Stimulated activated CD4-positive, alpha-beta T cell treated with anti-CD3 and anti-CD28 coated beads, Interleukin-1b, Interleukin-23, amount 100 ng/mL, for 24 hours (primary cell): ENCODE measurements at regions not wholly inside any gene's neighbourhood (a gene's known extent, or its start where the extent isn't known, plus 50 kb on each side); places are given as distances from the start of the nearest gene placed in this dataset.
"Not testable (repeated sequence)": the region's sequence is repeated elsewhere in the genome, so short reads cannot be mapped to it uniquely, and the experiment has no call there.

ENCODE experiments used
- DNase-seq, 4 experiments: peaks; one replicate each; pipeline ENCODE4 v3.0.0-alpha.2; 2020; ENCODE audit warnings: low read depth in 4 of 4, low spot score in 1 of 4

DNA sequence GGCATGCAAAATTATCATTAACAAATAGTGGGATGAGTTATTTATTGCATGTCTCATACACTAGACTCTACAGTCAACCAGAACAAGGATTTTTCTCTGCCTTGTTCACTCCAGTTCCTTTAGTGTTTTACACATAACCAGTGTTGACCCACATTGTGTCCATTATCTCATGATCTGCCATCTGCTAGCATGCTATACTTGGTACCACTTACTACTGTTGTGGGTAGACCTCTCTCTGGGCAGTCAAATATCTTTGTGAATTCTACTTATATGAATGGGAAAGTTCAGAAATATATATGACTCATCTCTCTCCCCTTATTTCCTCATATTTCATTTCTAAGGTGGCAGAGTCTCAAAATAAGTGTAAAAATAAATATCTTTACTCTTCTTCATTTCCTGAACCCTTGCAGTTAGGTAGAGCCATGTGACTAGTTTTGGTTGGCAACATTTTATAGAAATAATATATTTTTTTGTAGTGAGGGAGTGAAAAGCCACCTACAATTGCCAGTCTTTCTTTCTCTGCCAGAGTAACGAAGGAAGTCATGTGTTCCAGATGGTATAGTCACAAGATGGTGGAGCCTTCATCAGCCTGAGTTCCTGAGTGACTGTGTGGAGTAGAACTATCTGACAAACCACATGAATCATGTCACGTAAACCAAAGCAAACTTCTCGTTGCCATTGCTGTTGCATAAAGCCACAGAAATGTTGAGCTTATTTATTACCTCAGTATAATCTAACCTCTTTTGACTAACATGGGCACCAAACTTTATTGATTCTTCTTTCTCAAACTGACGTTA, 704.0 kb downstream of the RNF144A start:
- DNase-seq: no peak

DNA sequence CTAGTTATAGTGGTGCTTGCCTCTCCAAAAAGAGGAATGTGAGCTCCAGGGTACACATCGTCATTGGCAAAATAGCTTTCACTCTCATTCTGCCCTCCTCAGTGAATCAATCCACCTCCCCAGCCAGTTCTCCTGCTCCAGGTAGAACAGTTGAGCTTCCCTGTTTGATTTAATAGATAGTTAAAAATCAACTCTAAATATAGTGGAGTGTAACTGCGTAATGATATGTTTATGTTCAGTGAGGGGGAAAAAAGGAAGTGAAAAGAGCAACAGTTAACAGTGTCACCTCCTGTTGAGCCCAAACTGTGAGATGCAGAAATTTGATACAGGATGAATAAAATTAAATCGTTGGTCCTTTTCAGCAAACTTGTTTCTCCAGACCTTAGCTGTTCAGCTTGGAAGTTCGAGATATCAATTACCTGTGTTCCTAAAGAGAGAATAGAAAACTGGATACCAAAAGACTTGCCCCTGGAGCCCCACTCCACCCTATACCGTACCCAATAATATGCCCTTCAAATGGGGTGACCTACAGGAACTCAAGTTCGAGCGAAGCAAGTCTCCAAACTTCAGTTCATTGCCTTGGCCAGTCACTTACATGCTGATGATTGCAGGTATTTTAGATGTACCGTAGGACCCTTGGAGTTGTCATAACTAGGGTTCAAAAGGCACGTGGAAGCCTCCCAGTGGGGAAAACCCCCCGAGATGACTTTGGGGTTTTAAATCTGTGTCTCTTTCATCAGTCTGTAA, 708.4 kb downstream of the RNF144A start:
- DNase-seq: no peak

DNA sequence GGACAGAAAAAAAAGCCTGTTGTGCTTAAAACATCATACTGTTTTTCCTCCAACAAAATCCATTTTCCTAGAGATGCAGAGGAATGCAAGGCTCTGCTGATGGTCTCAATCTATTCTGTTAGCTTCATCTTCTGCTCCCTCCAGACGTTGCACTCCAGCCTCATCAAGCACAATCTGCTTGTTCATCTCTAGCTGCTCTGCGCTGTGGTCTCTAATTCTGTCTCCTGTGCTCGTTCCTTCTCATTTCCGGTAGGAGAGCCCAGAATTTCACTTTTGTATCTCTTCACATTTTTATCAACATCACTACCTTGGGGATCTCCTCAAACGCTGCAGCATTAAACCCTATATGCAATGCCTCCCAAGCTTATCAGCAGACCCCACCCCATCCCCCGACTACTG, 708.9 kb downstream of the RNF144A start:
- no peak for DNase-seq

DNA sequence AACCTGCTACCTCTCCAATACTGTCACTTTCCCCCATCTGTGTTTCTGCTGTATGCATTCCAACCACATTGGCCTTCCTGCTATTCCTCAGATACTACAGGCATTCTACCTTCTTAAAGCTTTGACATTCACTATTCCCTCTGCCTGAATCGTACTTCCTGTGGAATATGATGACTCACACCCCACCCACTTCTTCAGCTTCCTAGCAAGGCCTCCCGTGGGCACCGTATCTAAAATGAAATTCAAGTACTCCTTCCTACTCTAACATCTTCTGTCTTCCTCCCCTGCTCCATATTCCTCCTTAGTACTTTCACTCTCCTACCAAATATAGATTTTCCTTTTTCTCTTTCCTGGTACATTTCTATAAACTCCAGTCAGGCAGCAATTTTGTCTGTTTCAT, 710.4 kb downstream of the RNF144A start:
- no peak for DNase-seq

GRCh38 chr2:7632420-7632819, 715.2 kb downstream of the RNF144A start:
- no peak for DNase-seq

GRCh38 chr2:7633566-7634153, 716.4 kb downstream of the RNF144A start:
- no peak for DNase-seq

GRCh38 chr2:7634409-7634808, 717.2 kb downstream of the RNF144A start:
- DNase-seq: no peak

- DNase-seq: no peak
Measured at GRCh38 chr2:7639476-7639875, 722.3 kb downstream of the RNF144A start.

GRCh38 chr2:7641272-7641671, 724.1 kb downstream of the RNF144A start:
- not testable (repeated sequence) for DNase-seq

- DNase-seq: no peak
Measured at GRCh38 chr2:7646024-7646423, 728.8 kb downstream of the RNF144A start.

GRCh38 chr2:7646661-7647060, 729.4 kb downstream of the RNF144A start:
- no peak for DNase-seq

DNA sequence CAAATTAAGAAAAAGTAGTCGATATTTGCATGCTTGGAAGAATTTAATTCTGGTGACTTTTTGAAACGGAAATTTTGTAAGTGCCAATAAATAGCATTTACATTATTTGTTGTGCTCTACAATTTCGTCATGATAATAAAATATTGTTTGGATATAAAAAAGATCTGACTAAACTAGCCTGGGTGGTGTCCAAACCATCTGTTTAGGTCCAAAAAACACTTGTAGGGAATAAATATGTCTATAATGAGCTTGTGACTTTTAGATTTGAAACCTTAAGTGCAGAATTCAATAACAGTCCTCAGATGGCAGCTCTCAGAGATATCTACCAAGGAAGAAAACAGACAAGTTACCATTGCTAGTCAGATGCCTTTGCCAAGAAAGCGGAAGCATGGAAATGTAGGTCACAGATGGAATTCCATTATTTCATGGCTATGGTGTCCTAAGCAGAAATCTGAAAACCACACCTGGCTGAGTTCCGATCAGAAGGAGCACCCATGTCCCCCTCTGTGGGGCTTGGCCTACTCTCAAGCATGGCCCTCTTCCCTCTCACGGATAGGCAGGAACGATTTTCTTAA, 731.1 kb downstream of the RNF144A start:
- DNase-seq: no peak

GRCh38 chr2:7649461-7650228, 732.4 kb downstream of the RNF144A start:
- no peak for DNase-seq

DNA sequence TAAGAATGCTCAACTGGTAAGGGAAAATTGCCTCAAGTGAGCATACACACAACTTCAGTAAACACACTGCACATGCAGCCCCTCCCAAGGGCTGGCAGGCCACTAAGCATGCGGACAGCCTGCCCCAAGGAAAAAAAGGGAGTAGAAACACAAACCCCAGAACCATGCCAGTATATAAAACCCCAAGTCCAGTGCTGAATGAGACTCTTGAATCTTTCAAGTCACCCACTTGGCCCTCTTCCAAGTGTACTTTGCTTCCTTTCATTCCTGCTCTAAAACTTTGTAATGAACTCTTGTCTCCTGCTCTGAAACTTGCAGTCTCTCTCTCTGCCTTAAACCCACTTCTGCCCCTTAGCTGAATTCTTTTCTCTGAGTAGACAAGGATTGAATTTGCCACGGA, 736.4 kb downstream of the RNF144A start:
- DNase-seq: no peak

DNA sequence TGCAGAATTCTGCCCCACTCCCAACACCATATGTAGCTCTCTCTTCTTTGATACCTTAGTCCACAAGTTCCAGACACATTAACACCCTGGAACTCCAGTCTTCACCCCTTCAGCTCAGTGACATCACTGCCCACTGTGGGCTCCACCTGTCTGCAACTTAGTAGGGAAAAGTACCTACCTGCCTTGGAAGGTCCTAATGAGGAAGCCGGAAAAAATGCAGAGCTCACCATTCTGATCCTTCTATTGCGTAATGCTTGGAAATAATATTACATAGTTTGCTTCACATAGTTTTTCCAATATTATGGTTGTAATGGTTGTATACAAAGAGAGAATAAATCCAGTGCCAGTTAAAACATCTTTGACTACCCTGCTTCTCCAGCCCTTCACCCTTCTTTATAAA, 738.4 kb downstream of the RNF144A start:
- DNase-seq: no peak

- DNase-seq: not testable (repeated sequence)
Measured at GRCh38 chr2:7657526-7657925, 740.3 kb downstream of the RNF144A start.

GRCh38 chr2:7658486-7658885, 741.3 kb downstream of the RNF144A start:
- DNase-seq: no peak

DNA sequence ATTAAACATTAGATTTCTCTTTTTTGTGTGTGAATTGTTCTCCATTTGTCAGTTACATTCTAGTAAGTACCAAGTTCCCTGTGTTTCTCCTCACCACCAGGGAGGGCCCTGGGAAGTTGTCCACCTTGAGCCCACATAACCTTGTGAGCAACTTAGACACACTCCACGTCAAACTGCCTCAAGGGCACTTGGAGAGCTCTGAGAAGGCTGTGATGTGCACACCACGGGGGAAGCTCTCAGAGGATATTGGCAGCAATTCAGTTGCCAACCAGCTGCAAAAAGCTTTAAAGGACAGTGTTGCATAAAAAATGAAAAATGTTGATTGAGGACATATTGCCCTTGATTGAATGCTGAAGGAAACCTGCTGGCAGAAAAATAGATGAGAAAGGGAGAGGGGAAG, 743.6 kb downstream of the RNF144A start:
- DNase-seq: no peak

GRCh38 chr2:7661502-7661901, 744.3 kb downstream of the RNF144A start:
- DNase-seq: no peak

GRCh38 chr2:7665880-7666279, 748.7 kb downstream of the RNF144A start:
- no peak for DNase-seq

DNA sequence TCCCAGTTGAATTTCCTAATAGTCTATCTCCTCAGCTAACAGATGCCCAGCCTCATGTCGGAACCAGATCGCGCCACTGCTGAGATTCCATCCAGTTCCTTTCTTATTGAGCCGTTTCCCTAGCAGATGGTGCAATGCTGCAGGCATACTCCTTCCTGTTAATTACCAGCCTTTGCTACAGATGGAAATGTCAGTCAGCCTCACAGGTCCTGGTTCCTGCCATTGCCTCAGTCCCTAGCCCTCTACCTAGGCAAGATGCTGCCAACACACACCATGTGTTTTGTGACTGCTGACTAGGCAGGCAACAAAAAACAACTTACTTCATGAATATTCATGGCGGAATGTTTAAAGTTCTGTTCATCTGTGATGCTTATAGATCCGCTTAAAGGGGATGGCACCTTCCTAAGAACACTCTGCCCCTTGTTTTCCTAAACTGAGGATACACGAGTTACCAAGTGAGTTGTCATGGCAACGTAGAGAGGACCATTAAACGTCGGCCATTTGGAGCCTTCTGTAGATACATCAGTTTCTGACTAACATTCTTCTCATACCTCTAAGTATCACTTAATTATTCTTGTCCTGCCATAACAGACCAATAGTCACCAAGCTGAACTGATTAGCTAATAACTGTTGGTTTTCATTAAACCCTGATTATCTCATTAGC, 749.5 kb downstream of the RNF144A start:
- DNase-seq: no peak
